ENCODE measurements at regions not wholly inside any gene's neighbourhood (a gene's known extent, or its start where the extent isn't known, plus 50 kb on each side); places are given as distances from the start of the nearest gene placed in this dataset.

DNA sequence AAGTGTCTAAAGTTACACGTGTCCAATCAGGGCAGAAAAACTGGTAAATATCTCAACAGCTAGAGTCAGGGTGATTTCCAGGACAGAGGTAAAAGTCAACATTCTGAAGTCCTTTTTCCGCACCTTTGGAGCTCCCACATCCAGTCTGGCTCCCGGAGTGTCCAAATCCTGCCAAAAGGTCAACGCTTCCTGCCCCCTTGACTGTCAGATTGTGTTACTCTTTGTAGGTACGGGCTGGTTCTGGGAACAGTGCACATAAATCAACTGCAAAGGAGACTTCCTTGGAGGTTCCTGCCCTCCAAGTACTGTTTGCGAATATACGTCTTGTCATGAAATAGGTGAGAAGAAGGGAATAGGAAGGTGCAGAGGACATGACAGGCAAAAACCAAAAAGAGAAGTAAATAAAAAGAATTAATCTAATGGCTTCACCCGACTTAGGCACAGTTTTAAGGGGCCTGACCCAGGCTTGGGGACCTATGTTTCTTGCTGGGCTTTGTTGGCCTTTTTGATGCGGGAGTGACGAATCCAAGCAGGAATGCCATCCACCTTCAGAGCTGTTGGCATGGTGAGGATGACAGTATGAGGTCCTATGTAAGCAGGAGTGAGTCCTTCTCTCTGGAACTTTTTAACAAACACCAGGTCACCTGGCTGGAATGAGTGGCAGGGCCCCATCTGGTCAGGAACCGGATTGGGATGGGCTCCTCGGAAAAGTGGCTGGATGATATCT lies 155.4 kb downstream of the TRIM27 start:
- Histone ChIP-seq H4K20me1 (ENCODE audit: insufficient read depth, low read length) (no peaks in the 10 kb centered on the region), H3K27ac (ENCODE audit: low read depth, low read length) (no peak overlapping the region), H3K4me1 (ENCODE audit: insufficient read depth, low read length) (no peaks in the 10 kb centered on the region), H2AFZ (ENCODE audit: low read length) (no peak overlapping the region), H3K9me3 (ENCODE audit: low read depth, low read length) (no peaks in the 10 kb centered on the region), H3K27me3 (ENCODE audit: insufficient read depth, low read length) (peaks cover 78% of the 10 kb centered on the region), H3K4me3 (ENCODE audit: insufficient read depth, low read length) (no peak overlapping the region), H3K4me2 (ENCODE audit: insufficient read depth, low read length) (no peak overlapping the region), H3K36me3 (ENCODE audit: insufficient read depth, low read length) (no peaks in the 10 kb centered on the region), H3K79me2 (ENCODE audit: insufficient read depth, low read length) (no peaks in the 10 kb centered on the region)
- no peak for DNase-seq (ENCODE audit: insufficient read length, low spot score, missing footprints)
- TF ChIP-seq, protein P1, sequence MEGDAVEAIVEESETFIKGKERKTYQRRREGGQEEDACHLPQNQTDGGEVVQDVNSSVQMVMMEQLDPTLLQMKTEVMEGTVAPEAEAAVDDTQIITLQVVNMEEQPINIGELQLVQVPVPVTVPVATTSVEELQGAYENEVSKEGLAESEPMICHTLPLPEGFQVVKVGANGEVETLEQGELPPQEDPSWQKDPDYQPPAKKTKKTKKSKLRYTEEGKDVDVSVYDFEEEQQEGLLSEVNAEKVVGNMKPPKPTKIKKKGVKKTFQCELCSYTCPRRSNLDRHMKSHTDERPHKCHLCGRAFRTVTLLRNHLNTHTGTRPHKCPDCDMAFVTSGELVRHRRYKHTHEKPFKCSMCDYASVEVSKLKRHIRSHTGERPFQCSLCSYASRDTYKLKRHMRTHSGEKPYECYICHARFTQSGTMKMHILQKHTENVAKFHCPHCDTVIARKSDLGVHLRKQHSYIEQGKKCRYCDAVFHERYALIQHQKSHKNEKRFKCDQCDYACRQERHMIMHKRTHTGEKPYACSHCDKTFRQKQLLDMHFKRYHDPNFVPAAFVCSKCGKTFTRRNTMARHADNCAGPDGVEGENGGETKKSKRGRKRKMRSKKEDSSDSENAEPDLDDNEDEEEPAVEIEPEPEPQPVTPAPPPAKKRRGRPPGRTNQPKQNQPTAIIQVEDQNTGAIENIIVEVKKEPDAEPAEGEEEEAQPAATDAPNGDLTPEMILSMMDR (IDR thresholded peaks at IDR 0.05; ENCODE audit: extremely low read depth, low read depth, low read length) = no peak

DNA sequence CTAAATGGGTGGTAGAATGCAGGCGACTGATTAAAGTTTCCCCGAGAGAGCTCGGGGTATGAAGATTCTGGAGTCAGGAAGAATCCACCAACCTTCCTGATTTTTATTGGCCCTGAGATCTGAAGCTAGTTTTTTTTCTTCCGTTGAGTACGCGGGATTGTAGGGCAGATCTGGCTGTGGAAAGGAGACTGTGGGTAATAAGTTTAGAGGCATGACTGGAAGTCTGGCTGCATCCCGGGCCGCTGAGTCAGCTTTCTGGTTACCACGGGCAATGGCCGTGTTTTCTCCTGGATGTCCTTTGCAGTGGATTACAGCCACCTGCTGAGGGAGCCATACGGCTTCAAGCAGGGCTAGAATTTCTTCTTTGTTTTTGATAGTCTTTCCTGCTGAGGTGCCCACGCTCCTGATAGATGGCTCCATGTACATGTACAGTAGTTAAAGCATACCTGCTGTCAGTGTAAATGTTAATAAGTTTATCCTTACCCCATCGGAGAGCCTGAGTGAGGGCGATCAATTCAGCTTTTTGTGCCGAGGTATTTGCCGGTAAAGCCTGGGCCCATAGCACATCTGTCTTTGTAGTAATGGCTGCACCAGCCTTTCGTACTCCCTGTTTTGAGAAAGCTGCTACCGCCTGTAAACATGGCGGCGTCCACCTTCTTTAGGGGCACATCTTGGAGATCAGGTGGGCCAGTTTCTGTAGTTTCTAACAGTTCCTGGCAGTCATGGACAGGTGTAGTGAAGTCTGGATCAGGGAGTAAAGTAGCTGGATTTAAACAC lies 154.0 kb downstream of the TRIM27 start:
- TF ChIP-seq, protein P1 (IDR thresholded peaks at IDR 0.05; ENCODE audit: extremely low read depth, low read depth, low read length) = peak; percentile 43
- Histone ChIP-seq H3K27me3 (ENCODE audit: insufficient read depth, low read length) (peaks cover 87% of the 10 kb centered on the region), H3K4me1 (ENCODE audit: insufficient read depth, low read length) (no peaks in the 10 kb centered on the region), H3K9me3 (ENCODE audit: low read depth, low read length) (no peaks in the 10 kb centered on the region), H4K20me1 (ENCODE audit: insufficient read depth, low read length) (no peaks in the 10 kb centered on the region), H3K4me2 (ENCODE audit: insufficient read depth, low read length) (no peak overlapping the region), H2AFZ (ENCODE audit: low read length) (no peak overlapping the region), H3K27ac (ENCODE audit: low read depth, low read length) (no peak overlapping the region), H3K36me3 (ENCODE audit: insufficient read depth, low read length) (no peaks in the 10 kb centered on the region), H3K4me3 (ENCODE audit: insufficient read depth, low read length) (no peak overlapping the region), H3K79me2 (ENCODE audit: insufficient read depth, low read length) (no peaks in the 10 kb centered on the region)
- no peak for DNase-seq (ENCODE audit: insufficient read length, low spot score, missing footprints)

DNA sequence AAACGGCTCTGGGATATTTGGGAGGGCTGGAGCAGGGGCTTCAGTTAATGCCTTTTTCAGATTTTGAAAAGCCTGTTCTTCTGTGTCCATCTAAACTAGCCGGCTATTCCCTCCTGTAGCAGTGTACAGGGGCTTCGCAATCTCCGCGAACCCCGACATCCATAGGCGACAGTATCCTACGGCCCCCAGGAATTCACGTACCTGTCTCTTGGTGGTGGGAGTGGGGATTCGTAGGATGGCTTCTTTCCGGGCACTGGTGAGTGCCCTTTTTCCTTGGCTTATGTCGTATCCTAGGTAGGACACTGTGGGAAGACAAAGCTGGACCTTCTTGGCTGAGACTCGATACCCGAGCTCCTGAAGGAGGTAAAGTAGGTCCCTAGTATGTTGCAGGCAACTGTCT lies 153.1 kb downstream of the TRIM27 start:
- Histone ChIP-seq H2AFZ (ENCODE audit: low read length) (no peak overlapping the region), H4K20me1 (ENCODE audit: insufficient read depth, low read length) (no peaks in the 10 kb centered on the region), H3K4me2 (ENCODE audit: insufficient read depth, low read length) (no peak overlapping the region), H3K36me3 (ENCODE audit: insufficient read depth, low read length) (no peaks in the 10 kb centered on the region), H3K27ac (ENCODE audit: low read depth, low read length) (no peak overlapping the region), H3K4me3 (ENCODE audit: insufficient read depth, low read length) (no peak overlapping the region), H3K4me1 (ENCODE audit: insufficient read depth, low read length) (no peaks in the 10 kb centered on the region), H3K9me3 (ENCODE audit: low read depth, low read length) (no peaks in the 10 kb centered on the region), H3K27me3 (ENCODE audit: insufficient read depth, low read length) (peaks cover 91% of the 10 kb centered on the region), H3K79me2 (ENCODE audit: insufficient read depth, low read length) (no peaks in the 10 kb centered on the region)
- no peak for DNase-seq (ENCODE audit: insufficient read length, low spot score, missing footprints)
- TF ChIP-seq, protein P1 (IDR thresholded peaks at IDR 0.05; ENCODE audit: extremely low read depth, low read depth, low read length) = no peak
